ENCODE measurements at regions not wholly inside any gene's neighbourhood (a gene's known extent, or its start where the extent isn't known, plus 50 kb on each side); places are given as distances from the start of the nearest gene placed in this dataset.

DNA sequence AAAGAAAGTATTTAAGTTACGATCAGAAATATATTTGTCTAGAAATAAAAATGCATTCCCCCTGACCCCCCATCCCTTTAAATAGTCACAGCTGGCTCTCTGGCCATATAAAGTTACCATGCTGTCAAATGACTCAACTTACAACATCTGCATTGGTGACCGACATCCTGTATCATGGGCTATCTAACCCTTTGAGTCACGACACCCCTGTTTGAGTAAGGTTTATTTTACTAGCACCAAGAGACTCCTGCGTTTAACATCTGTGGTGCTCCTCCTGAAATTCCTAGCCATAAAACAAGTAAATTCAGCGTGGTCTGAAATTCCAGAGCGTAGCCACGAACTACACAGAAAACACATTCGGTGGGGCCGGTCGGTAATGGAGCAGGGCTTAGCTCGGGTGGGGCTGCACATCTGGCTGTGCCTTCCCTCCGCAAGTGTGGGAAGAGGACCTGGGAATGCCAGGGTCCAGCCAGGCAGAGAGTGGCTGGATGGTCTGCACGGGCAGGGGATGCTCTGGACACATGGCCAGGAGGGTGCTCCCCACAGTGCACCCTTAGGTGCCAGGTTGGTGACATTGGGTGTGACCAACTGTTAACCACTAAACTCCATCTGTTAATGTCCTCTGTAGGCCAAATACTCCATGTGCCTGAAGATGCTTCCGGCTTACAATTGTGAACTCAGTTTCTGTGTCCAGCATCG, 53.0 kb upstream of the CLDN14 start:
- DNase-seq: no peak

DNA sequence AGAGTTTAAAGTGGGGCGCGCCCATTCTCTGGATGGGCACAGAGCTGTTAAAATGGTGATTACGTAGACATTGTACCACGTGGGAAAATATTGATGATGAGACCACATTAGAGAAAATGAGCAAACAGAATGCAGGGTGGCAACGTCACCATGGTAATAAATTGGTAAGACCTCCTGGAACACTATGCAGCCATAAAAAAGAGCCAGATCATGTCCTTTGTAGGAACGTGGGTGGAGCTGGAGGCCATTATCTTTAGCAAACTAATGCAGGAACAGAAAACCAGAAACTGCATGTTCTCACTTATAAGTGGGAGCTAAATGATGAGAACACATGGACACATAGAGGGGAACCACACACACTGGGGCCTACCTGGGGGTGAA, 53.5 kb upstream of the CLDN14 start:
- no peak for DNase-seq

- DNase-seq: no peak
Observed at GRCh38 chr21:36534656-36535055, 54.7 kb upstream of the CLDN14 start.

- DNase-seq: peak; percentile 59
Observed at GRCh38 chr21:36535618-36536241, 55.8 kb upstream of the CLDN14 start.

- DNase-seq: no peak
Observed at GRCh38 chr21:36538761-36539160, 58.8 kb upstream of the CLDN14 start.

GRCh38 chr21:36539434-36540150, 59.7 kb upstream of the CLDN14 start:
- DNase-seq: no peak

GRCh38 chr21:36540700-36541099, 60.8 kb upstream of the CLDN14 start:
- DNase-seq: no peak

DNA sequence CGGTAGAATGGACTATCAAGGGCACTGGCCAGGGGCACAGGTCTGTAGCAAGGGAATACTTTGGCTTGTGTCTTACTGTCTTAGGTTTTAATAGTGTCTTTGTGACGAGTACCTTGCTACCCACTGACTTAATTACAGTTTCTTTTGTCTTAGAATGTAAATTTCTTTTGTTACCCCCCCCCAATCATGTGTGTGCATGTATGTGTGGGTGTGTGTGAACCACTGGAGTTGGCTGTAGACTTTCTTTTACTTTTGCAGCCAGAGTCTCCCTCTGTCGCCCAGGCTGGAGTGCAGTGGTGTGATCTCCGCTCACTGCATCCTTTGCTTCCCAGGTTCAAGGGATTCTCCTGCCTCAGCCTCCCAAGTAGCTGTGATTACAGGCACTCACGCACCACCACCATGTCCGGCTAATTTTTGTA, 61.8 kb upstream of the CLDN14 start:
- no peak for DNase-seq

DNA sequence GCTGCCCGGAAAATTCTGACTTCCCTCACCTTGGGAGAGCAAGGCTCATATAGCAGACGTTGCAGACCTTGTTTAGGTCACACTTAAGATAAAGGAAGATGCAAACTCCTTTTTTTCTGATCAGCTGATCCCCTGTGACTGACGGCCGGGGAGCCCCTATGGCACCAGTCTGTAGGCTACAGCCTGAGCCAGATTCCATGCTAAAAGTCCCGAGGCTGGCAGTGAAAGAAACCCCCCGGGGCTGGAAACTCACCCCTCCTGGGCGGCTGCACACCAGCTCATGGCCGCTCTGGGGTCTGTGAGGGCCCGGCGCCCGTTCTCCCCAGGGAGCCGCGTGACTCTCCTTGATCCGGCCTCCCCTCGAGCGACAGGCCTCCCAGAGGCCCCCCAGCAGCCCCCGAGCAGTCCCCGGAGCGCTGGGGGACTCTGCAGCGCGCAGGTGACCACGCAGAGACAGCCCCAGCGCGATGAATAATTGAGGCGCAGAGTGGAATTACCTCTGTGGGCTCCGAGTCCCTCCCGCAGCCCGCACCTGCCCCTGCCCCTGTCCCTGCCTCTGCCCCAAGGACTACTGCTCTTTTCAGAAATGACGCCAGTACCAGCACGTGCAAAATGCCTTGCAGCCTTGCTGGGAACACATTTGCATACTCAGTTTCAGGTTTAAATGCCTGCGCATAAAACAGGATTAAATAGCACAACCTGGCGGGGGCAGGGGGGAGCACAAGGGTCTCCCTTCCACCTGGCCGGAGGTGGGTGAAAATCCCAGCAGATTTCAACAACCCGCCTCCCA, 62.6 kb upstream of the CLDN14 start:
- no peak for DNase-seq

- no peak for DNase-seq
Observed at GRCh38 chr21:36543924-36544323, 64.0 kb upstream of the CLDN14 start.

DNA sequence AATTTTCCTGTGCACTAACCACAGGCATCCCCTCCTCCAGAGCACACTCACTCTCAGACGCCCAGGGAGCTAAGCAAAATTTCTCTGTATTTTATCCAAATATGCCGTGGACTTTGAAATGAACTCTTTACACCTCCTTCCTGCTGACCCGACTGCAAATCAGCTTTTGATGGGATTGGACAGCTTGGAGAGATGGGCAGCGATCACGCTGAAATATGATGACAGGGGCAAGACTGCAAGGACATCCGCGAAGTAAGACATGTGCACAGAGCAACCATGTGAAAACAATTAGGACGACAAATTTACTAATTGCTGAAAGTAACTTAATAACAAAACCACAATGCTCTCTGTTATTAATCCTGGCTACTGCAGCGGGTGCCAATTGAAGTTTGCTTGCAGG, 64.6 kb upstream of the CLDN14 start:
- DNase-seq: no peak

DNA sequence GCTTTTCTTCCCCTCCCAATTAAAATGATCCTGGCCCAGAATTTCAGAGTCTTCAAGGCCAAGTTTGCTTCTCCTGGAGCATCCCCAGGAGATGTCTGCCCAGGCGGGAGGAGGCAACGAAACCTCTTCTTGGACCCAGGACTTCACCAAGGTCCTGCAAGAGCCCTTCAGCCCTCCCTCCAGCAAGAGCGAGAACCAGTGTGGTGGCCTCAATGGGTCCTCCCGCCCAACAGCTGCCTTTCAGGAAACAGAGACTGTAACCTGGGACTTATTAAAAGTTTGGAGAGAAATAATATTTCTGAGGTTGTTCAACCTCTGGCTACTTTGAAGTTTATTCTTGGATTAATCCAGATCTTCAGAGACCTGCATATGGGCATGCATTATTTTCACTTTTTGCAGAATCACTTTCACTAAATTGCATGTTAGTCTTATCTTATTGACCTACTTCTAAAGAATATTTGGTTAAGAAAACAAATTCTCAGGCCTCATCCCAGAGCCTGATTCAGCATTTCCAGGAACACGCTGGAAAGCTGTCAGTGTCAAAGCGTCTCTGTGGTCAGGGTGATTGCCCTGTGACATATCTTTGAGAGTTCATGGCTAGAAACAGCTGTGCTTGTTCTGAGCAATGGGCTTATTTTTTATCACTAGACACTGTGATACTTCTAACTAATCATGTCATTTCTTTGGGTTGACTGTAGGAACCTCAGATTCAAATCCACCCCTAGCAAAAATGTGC, 66.0 kb upstream of the CLDN14 start:
- DNase-seq: no peak

DNA sequence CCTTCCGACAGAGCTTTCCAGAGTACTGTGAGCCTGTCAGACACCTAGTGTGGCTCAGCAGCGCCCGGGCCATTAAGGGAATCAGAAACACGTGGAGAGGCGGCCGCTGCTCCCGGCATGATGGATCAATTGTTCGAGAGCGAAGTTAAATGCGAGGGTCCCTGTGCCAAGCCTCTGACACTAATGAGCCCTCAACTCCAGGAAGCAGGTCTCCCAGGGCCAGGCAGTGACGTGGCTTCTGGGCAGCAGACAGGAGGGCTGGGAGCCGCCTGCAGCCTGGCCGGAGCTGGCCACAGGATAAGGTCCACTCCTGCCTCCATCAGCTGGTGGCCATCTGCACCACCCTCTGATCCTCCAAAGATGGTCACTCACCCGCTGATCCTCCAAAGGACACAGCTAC, 67.5 kb upstream of the CLDN14 start:
- no peak for DNase-seq

DNA sequence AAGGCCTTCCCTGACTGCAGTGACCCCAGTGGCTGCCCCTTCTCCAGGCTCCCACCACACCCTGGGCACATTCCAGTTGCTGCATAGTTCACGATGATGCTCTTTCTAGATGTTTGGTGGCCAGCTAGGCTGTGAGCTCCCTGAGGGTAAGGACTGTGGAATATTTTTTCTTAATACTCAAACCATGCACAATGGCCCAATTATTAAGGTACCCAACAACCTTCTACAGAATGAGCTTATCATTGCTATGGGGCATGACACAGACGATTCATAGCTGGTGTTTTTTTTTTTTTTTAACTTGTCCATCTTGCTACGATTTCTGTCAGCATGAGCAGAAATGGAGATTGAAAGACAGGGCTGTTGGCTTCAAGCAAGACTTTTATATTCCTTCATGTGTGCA, 68.9 kb upstream of the CLDN14 start:
- DNase-seq: no peak

- DNase-seq: no peak
Observed at GRCh38 chr21:36549470-36549869, 69.5 kb upstream of the CLDN14 start.

- no peak for DNase-seq
Observed at GRCh38 chr21:36550761-36551160, 70.8 kb upstream of the CLDN14 start.

DNA sequence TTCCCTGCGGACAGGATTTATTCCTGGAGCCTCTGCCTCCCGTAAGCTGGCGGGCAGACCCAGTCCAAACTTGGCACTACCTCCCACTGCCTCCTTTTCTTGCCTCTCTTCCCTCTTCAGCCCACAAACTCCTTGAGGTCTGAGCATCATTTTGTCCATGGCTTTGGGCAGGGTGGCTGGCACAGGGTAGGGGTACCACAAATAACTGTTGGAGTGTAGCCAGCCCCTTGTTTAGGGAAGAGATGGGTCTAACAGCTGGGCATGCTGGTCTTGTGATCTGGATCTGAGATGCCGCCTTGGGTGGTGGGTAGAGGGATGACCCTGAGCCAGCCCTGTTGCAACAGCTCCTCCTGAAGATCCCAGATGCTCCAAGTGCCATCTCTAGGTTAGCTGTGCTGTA, 71.4 kb upstream of the CLDN14 start:
- DNase-seq: no peak

DNA sequence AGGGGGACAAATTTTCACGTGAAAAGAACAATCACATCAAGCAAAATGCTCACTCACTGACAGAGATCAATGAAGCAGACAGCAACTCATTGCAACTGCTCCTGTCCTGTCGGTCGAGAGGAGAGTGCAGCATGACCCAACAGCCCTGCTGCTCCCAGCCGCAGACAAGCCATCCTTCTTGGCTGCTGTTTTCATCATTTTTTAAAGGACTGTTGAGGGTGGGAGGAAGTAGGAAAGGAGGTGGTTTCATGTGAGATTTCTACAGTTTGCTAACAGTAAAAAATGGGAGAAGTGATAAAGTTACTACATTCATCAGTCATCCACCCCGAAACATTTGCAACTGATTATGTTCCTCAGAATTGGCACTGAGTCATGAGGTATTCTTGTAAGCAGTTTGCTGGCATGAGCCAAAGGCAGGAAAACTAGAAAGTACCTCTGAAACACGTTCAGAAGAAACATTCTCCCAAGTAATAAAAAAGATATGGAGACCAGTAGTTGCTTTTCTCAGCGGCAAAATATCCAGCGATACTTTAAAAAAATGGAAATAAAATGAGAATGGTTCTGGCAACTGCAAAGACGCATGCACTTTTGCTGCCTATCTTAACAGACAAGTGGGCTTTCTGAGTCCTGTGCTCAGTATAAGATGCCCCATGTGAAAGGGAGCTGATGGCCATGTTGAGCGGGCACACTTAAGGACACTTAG, 72.0 kb upstream of the CLDN14 start:
- no peak for DNase-seq

DNA sequence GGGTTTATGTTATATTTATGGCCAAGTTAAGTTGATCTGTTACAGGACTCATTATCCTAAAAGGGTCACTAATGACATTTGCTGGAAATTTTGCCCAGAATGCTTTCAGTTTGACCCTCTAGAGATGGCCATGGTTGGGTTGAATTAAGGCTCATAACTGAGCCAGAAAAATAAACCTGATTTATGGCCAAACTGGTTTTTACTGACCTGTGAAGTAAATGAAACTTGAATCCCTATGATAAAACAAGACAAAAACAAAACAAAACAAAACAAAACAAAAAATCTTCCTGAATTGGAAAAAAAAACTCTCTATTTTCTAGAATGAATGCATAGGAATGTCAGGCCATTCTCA, 72.5 kb upstream of the CLDN14 start:
- no peak for DNase-seq

- DNase-seq: no peak
Observed at GRCh38 chr21:36553406-36553805, 73.5 kb upstream of the CLDN14 start.

DNA sequence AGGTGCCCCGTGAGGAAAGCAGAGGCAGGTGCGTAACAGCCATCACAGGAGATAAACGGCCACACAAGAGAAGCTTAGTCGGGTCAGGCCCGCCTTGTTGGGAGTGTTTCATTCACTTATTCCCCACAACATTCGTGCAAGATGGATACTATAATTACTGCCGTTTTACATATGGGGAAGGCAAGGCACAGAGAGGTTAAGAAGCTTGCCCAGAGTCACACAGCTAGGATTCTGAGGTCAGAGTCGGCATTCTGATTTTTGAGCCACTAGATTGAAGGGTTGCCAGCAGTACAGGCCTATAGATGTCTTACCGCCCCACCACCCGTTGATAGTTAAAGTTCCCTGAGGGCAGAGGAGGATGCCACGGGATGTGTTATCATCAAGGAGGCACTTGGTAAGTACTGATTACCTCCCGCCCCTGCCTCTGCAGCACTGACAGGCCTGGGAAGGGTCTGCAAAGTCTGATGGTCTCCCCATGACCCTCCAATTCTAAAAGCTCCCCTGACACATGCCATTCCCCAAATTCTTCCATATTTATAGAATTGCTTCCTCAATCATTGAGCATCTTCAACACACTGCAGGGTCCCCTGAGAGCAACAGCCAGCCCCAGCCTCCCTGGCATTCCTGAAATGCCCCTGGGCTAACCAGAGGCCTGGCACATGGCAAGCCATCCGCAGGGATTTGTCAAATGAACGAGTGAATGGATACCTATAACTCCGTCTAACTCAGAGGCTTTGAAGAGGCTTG, 74.7 kb upstream of the CLDN14 start:
- DNase-seq: no peak
